ENCODE measurements at regions not wholly inside any gene's neighbourhood (a gene's known extent, or its start where the extent isn't known, plus 50 kb on each side); places are given as distances from the start of the nearest gene placed in this dataset.

DNA sequence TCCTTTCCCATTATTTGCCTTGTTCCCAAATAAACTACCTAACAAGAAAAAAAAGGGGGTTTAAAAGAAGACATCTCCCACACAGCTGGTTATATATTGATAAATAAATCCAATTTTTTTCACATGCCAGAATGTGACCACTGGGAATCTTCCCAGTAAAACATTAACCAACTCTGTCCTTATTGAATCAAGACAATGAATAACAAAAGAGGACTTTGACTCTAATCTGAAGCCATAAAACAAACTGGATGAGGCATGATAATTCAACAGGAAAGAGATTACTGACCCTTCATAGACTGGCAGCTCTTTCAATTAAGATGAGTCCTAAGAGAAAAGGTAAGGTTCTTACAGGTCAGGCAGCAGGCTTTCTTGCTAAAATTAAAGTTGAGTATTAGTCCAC, 165.8 kb upstream of the CDH6 start:
- no peaks in the 10 kb centered on the region for H3K36me3 ChIP-seq (ENCODE audit: control insufficient read depth, low read length)
- no peak overlapping the region for H3K4me3 ChIP-seq (ENCODE audit: low read length)
- no peaks in the 10 kb centered on the region for H3K79me2 ChIP-seq (ENCODE audit: control insufficient read depth, low read length)
- TF ChIP-seq CTCF (IDR thresholded peaks at IDR 0.05; ENCODE audit: low read depth, low read length, poor library complexity, severe bottlenecking) (no peak), EZH2phosphoT487 (IDR thresholded peaks at IDR 0.05; ENCODE audit: borderline replicate concordance, low read length) (no peak)
- H3K27me3 ChIP-seq (ENCODE audit: control insufficient read depth, low read length), result no peaks in the 10 kb centered on the region
- H3K27ac ChIP-seq (ENCODE audit: low read depth, low read length), result no peak overlapping the region
- H3K4me1 ChIP-seq (ENCODE audit: control insufficient read depth, low read length), result no peaks in the 10 kb centered on the region
- no peaks in the 10 kb centered on the region for H3K9me3 ChIP-seq (ENCODE audit: control insufficient read depth, insufficient read depth, low read length)
- no peak overlapping the region for H3K4me2 ChIP-seq (ENCODE audit: low read length)
- no peaks in the 10 kb centered on the region for H3K9me2 ChIP-seq (replicated peaks; ENCODE audit: control insufficient read depth, low read length)
- no peaks in the 10 kb centered on the region for H4K20me1 ChIP-seq (ENCODE audit: control insufficient read depth, insufficient read depth, low read depth, low read length)
- no peaks in the 10 kb centered on the region for H3F3A ChIP-seq (ENCODE audit: control insufficient read depth, insufficient read depth)

GRCh38 chr5:31023105-31023504, 170.4 kb upstream of the CDH6 start:
- Histone ChIP-seq H3F3A (ENCODE audit: control insufficient read depth, insufficient read depth) (no peaks in the 10 kb centered on the region), H3K36me3 (ENCODE audit: control insufficient read depth, low read length) (no peaks in the 10 kb centered on the region), H3K27ac (ENCODE audit: low read depth, low read length) (no peak overlapping the region), H3K9me2 (replicated peaks; ENCODE audit: control insufficient read depth, low read length) (no peaks in the 10 kb centered on the region), H4K20me1 (ENCODE audit: control insufficient read depth, insufficient read depth, low read depth, low read length) (no peaks in the 10 kb centered on the region), H3K4me1 (ENCODE audit: control insufficient read depth, low read length) (no peaks in the 10 kb centered on the region), H3K4me2 (ENCODE audit: low read length) (no peak overlapping the region), H3K79me2 (ENCODE audit: control insufficient read depth, low read length) (no peaks in the 10 kb centered on the region), H3K9me3 (ENCODE audit: control insufficient read depth, insufficient read depth, low read length) (no peaks in the 10 kb centered on the region), H3K4me3 (ENCODE audit: low read length) (no peak overlapping the region), H3K27me3 (ENCODE audit: control insufficient read depth, low read length) (no peaks in the 10 kb centered on the region)
- TF ChIP-seq EZH2phosphoT487 (IDR thresholded peaks at IDR 0.05; ENCODE audit: borderline replicate concordance, low read length), result no peak
- no peak for TF ChIP-seq CTCF (IDR thresholded peaks at IDR 0.05; ENCODE audit: low read depth, low read length, poor library complexity, severe bottlenecking)

- no peaks in the 10 kb centered on the region for H3K79me2 ChIP-seq (ENCODE audit: control insufficient read depth, low read length)
- no peaks in the 10 kb centered on the region for H3K9me2 ChIP-seq (replicated peaks; ENCODE audit: control insufficient read depth, low read length)
- H3K36me3 ChIP-seq (ENCODE audit: control insufficient read depth, low read length), result no peaks in the 10 kb centered on the region
- H3K4me2 ChIP-seq (ENCODE audit: low read length), result no peak overlapping the region
- H3K4me1 ChIP-seq (ENCODE audit: control insufficient read depth, low read length), result no peaks in the 10 kb centered on the region
- no peak overlapping the region for H3K27ac ChIP-seq (ENCODE audit: low read depth, low read length)
- no peaks in the 10 kb centered on the region for H3K9me3 ChIP-seq (ENCODE audit: control insufficient read depth, insufficient read depth, low read length)
- H3K27me3 ChIP-seq (ENCODE audit: control insufficient read depth, low read length), result no peaks in the 10 kb centered on the region
- H3K4me3 ChIP-seq (ENCODE audit: low read length), result no peak overlapping the region
- no peak for TF ChIP-seq CTCF (IDR thresholded peaks at IDR 0.05; ENCODE audit: low read depth, low read length, poor library complexity, severe bottlenecking)
- no peak for TF ChIP-seq EZH2phosphoT487 (IDR thresholded peaks at IDR 0.05; ENCODE audit: borderline replicate concordance, low read length)
- no peaks in the 10 kb centered on the region for H4K20me1 ChIP-seq (ENCODE audit: control insufficient read depth, insufficient read depth, low read depth, low read length)
- H3F3A ChIP-seq (ENCODE audit: control insufficient read depth, insufficient read depth), result no peaks in the 10 kb centered on the region
Measured at GRCh38 chr5:31021181-31021624, 172.3 kb upstream of the CDH6 start.

- TF ChIP-seq CTCF (IDR thresholded peaks at IDR 0.05; ENCODE audit: low read depth, low read length, poor library complexity, severe bottlenecking) (no peak), EZH2phosphoT487 (IDR thresholded peaks at IDR 0.05; ENCODE audit: borderline replicate concordance, low read length) (no peak)
- Histone ChIP-seq H3K36me3 (ENCODE audit: control insufficient read depth, low read length) (no peaks in the 10 kb centered on the region), H3K4me3 (ENCODE audit: low read length) (no peak overlapping the region)
Measured at GRCh38 chr5:31008231-31008630, 185.3 kb upstream of the CDH6 start.

More at GRCh38 chr5:31008231-31008630, 185.3 kb upstream of the CDH6 start:
- Histone ChIP-seq H3F3A (ENCODE audit: control insufficient read depth, insufficient read depth) (no peaks in the 10 kb centered on the region), H3K9me3 (ENCODE audit: control insufficient read depth, insufficient read depth, low read length) (no peaks in the 10 kb centered on the region), H3K9me2 (replicated peaks; ENCODE audit: control insufficient read depth, low read length) (no peaks in the 10 kb centered on the region), H3K4me1 (ENCODE audit: control insufficient read depth, low read length) (no peaks in the 10 kb centered on the region), H4K20me1 (ENCODE audit: control insufficient read depth, insufficient read depth, low read depth, low read length) (no peaks in the 10 kb centered on the region), H3K27me3 (ENCODE audit: control insufficient read depth, low read length) (no peaks in the 10 kb centered on the region), H3K79me2 (ENCODE audit: control insufficient read depth, low read length) (no peaks in the 10 kb centered on the region), H3K4me2 (ENCODE audit: low read length) (no peak overlapping the region), H3K27ac (ENCODE audit: low read depth, low read length) (no peak overlapping the region)
